ENCODE measurements at regions not wholly inside any gene's neighbourhood (a gene's known extent, or its start where the extent isn't known, plus 50 kb on each side); places are given as distances from the start of the nearest gene placed in this dataset.

DNA sequence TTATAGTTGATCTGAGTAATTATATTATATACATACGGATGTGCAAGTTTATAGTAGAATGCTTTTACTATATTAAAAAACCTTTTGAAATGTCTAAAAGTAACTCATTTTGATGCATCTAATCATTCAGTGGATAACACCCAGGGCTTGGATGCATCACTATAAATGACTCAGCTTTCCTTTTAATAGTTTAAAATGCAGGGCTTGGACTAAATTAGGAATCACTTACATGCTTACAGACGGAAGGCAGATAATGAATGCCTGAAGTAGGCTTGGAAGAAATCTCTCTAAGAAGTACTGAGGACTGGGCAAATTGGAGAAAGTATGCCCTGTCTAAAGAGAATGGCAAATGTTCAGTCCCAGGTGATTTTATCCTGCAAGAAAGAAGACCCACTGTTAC, 362.5 kb upstream of the CCNH start:
- Histone ChIP-seq H2AFZ (ENCODE audit: low read length) (no peak overlapping the region), H3K27ac (ENCODE audit: insufficient read depth, low read length) (no peak overlapping the region)
- peak in 1 of 2 donors; percentile 53 for DNase-seq (ENCODE audit: low read depth in 2 of 2)

DNA sequence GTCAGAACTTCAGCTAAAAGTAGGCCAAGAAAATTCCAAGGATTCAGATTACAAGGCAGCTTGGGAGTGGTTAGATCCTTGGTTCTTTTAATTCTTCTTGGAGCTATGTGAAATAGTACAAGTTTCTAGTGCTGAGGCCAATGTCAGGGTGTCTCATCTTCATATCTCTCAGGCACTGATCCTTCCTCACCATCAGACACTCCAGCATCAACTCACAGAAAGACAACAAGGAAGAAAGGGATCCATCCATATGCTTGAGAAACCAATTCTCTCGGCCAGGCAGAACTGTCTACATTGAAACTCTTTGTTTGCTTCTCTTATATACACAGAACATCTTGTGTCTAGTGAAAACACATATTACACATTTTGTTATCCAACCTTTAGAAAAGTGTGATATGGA, 362.1 kb upstream of the CCNH start:
- Histone ChIP-seq H3K9me3 (ENCODE audit: control insufficient read depth, insufficient read depth, low read depth, low read length) (no peaks in the 10 kb centered on the region), H3K27ac (ENCODE audit: insufficient read depth, low read length) (no peak overlapping the region), H3K9ac (ENCODE audit: insufficient read depth, low read length) (no peak overlapping the region), H3K4me3 (replicated peaks in 1 of 4; ENCODE audit: control extremely low read depth in 1 of 4, insufficient read depth in 1 of 4, low read depth in 3 of 4, low read length in 4 of 4) (no peak overlapping the region), H3K36me3 (ENCODE audit: control insufficient read depth, insufficient read depth, low read length) (no peaks in the 10 kb centered on the region), H3K4me1 (ENCODE audit: control insufficient read depth, extremely low read depth, insufficient read depth, low read length) (no peaks in the 10 kb centered on the region), H3K4me2 (ENCODE audit: extremely low read depth, insufficient read depth, low read length) (no peak overlapping the region), H2AFZ (ENCODE audit: low read length) (no peak overlapping the region), H3K79me2 (ENCODE audit: control insufficient read depth, insufficient read depth, low read length) (no peaks in the 10 kb centered on the region), H3K27me3 (ENCODE audit: control insufficient read depth, insufficient read depth, low read length) (no peaks in the 10 kb centered on the region), H4K20me1 (ENCODE audit: control insufficient read depth, extremely low read depth, insufficient read depth, low read length) (no peaks in the 10 kb centered on the region)
- TF ChIP-seq EZH2 (IDR thresholded peaks at IDR 0.05; ENCODE audit: low read length, missing control alignments) = no peak
- TF ChIP-seq, protein P1, sequence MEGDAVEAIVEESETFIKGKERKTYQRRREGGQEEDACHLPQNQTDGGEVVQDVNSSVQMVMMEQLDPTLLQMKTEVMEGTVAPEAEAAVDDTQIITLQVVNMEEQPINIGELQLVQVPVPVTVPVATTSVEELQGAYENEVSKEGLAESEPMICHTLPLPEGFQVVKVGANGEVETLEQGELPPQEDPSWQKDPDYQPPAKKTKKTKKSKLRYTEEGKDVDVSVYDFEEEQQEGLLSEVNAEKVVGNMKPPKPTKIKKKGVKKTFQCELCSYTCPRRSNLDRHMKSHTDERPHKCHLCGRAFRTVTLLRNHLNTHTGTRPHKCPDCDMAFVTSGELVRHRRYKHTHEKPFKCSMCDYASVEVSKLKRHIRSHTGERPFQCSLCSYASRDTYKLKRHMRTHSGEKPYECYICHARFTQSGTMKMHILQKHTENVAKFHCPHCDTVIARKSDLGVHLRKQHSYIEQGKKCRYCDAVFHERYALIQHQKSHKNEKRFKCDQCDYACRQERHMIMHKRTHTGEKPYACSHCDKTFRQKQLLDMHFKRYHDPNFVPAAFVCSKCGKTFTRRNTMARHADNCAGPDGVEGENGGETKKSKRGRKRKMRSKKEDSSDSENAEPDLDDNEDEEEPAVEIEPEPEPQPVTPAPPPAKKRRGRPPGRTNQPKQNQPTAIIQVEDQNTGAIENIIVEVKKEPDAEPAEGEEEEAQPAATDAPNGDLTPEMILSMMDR (conservative IDR thresholded peaks at IDR 0.05 in 1 of 2, IDR thresholded peaks at IDR 0.05 in 1 of 2; ENCODE audit: low read depth in 1 of 2, low read length in 2 of 2) = no peak
- DNase-seq (ENCODE audit: low read depth in 2 of 2) = peak in 1 of 2 donors; percentile 33

More for the DNA sequence above, 362.5 kb upstream of the CCNH start:
- Histone ChIP-seq H3K4me3 (replicated peaks in 1 of 4; ENCODE audit: control extremely low read depth in 1 of 4, insufficient read depth in 1 of 4, low read depth in 3 of 4, low read length in 4 of 4) (no peak overlapping the region), H3K36me3 (ENCODE audit: control insufficient read depth, insufficient read depth, low read length) (no peaks in the 10 kb centered on the region), H3K79me2 (ENCODE audit: control insufficient read depth, insufficient read depth, low read length) (no peaks in the 10 kb centered on the region), H3K4me1 (ENCODE audit: control insufficient read depth, extremely low read depth, insufficient read depth, low read length) (no peaks in the 10 kb centered on the region), H3K27me3 (ENCODE audit: control insufficient read depth, insufficient read depth, low read length) (no peaks in the 10 kb centered on the region), H3K4me2 (ENCODE audit: extremely low read depth, insufficient read depth, low read length) (no peak overlapping the region), H3K9me3 (ENCODE audit: control insufficient read depth, insufficient read depth, low read depth, low read length) (no peaks in the 10 kb centered on the region), H3K9ac (ENCODE audit: insufficient read depth, low read length) (no peak overlapping the region), H4K20me1 (ENCODE audit: control insufficient read depth, extremely low read depth, insufficient read depth, low read length) (no peaks in the 10 kb centered on the region)
- TF ChIP-seq EZH2 (IDR thresholded peaks at IDR 0.05; ENCODE audit: low read length, missing control alignments) = no peak
- TF ChIP-seq, protein P1 (conservative IDR thresholded peaks at IDR 0.05 in 1 of 2, IDR thresholded peaks at IDR 0.05 in 1 of 2; ENCODE audit: low read depth in 1 of 2, low read length in 2 of 2) = no peak

DNA sequence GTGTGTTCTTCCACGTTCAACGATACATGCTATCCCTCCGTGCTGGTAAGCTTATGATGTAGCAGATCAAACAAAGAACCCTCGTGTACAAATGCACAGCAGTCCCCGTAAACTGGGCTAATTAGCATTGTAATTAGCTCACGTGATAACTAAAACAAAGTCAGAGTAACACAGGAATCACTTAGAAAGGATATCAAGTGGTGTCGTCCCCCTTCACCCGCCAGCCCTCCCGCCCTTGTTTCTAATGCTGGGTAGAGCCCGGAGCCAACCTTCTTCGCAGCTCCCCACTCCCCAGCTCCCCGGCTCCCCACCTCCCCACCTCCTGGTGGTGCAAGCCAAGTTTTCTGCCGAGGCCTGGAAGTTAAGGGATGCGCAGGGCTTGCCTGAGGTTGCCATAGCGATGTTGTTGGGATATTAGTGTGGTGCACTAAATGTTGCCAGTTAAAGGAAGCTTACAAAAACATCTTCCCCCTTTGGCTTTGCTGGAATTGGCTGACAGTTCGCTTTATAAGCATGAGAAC, 357.9 kb upstream of the CCNH start:
- H2AFZ ChIP-seq (ENCODE audit: low read length) = no peak overlapping the region
- no peak for DNase-seq (ENCODE audit: low read depth in 2 of 2)
- H3K9ac ChIP-seq (ENCODE audit: insufficient read depth, low read length) = no peak overlapping the region
- H3K4me1 ChIP-seq (ENCODE audit: control insufficient read depth, extremely low read depth, insufficient read depth, low read length) = no peaks in the 10 kb centered on the region
- H3K9me3 ChIP-seq (ENCODE audit: control insufficient read depth, insufficient read depth, low read depth, low read length) = no peaks in the 10 kb centered on the region
- no peaks in the 10 kb centered on the region for H3K79me2 ChIP-seq (ENCODE audit: control insufficient read depth, insufficient read depth, low read length)
- no peaks in the 10 kb centered on the region for H3K36me3 ChIP-seq (ENCODE audit: control insufficient read depth, insufficient read depth, low read length)
- no peak overlapping the region for H3K27ac ChIP-seq (ENCODE audit: insufficient read depth, low read length)
- no peak overlapping the region for H3K4me2 ChIP-seq (ENCODE audit: extremely low read depth, insufficient read depth, low read length)
- TF ChIP-seq EZH2 (IDR thresholded peaks at IDR 0.05; ENCODE audit: low read length, missing control alignments) = no peak
- TF ChIP-seq, protein P1 (conservative IDR thresholded peaks at IDR 0.05 in 1 of 2, IDR thresholded peaks at IDR 0.05 in 1 of 2; ENCODE audit: low read depth in 1 of 2, low read length in 2 of 2) = no peak
- H3K27me3 ChIP-seq (ENCODE audit: control insufficient read depth, insufficient read depth, low read length) = no peaks in the 10 kb centered on the region
- H4K20me1 ChIP-seq (ENCODE audit: control insufficient read depth, extremely low read depth, insufficient read depth, low read length) = no peaks in the 10 kb centered on the region
- H3K4me3 ChIP-seq (replicated peaks in 1 of 4; ENCODE audit: control extremely low read depth in 1 of 4, insufficient read depth in 1 of 4, low read depth in 3 of 4, low read length in 4 of 4) = no peak overlapping the region
